HEK293 (cell line): ENCODE measurements at regions not wholly inside any gene's neighbourhood (a gene's known extent, or its start where the extent isn't known, plus 50 kb on each side); places are given as distances from the start of the nearest gene placed in this dataset.

Source experiments
- CTCF ChIA-PET: fragments of 350-600 bp; formaldehyde crosslinking; extraction: SDS; loops from one replicate; lab custom pipeline; 2021; ENCODE audit warnings: antibody characterized with exemption; lab: Yijun Ruan, JAX
- POLR2A ChIA-PET: fragments of 300-600 bp; formaldehyde crosslinking; extraction: SDS; loops from one replicate; lab custom pipeline; 2020; ENCODE audit warnings: antibody characterized with exemption, inconsistent platforms; lab: Yijun Ruan, JAX
- H3K27ac ChIP-seq: fragments of 200-500 bp; sonication (Bioruptor generic); 2 replicates; pipeline ENCODE4 v1.5.1; 2014; ENCODE audit warnings: low read depth, low read length, control low read depth, inconsistent platforms; ENCODE audit errors: extremely low read depth
- H3K36me3 ChIP-seq, 2 experiments: fragments of 200-500 bp in 1 of 2; sonication (Bioruptor generic) in 1 of 2; 1 replicate in 1 of 2; 2 replicates in 1 of 2; pipeline ENCODE4 v1.5.1; 2014 to 2017; ENCODE audit warnings: inconsistent platforms in 2 of 2, low read length in 2 of 2; ENCODE audit not compliant: control insufficient read depth in 2 of 2, insufficient read depth in 1 of 2
- H3K4me1 ChIP-seq: fragments of 200-500 bp; sonication (Bioruptor generic); 2 replicates; pipeline ENCODE4 v1.5.1; 2014; ENCODE audit warnings: mild to moderate bottlenecking, low read length, inconsistent platforms; ENCODE audit not compliant: control insufficient read depth, insufficient read depth
- H3K4me3 ChIP-seq: 2 replicates; pipeline ENCODE4 v1.5.1; 2011; ENCODE audit warnings: low read depth, mild to moderate bottlenecking, control low read depth, low read length, moderate library complexity
- H3K9me3 ChIP-seq: fragments of 200-500 bp; sonication (Bioruptor generic); 2 replicates; pipeline ENCODE4 v1.5.1; 2014; ENCODE audit warnings: low read depth, low read length, inconsistent platforms; ENCODE audit not compliant: control insufficient read depth, insufficient read depth
- EGR2 ChIP-seq: fragments of 450-650 bp; formaldehyde crosslinking; IDR thresholded peaks from 2 replicates; pipeline ENCODE4 v1.5.1; 2016; ENCODE audit warnings: low read depth, missing biosample characterization, missing genetic modification characterization
- HOXD13 ChIP-seq: sonication (generic); formaldehyde crosslinking; IDR thresholded peaks from 2 replicates; pipeline ENCODE4 v1.8.0; 2022; ENCODE audit warnings: missing genetic modification reagents, borderline replicate concordance
- KLF10 ChIP-seq: fragments of 450-650 bp; IDR thresholded peaks from 2 replicates; pipeline ENCODE4 v1.5.1; 2018; ENCODE audit warnings: missing biosample characterization, mild to moderate bottlenecking, missing genetic modification characterization
- KLF16 ChIP-seq: fragments of 450-650 bp; formaldehyde crosslinking; IDR thresholded peaks from 2 replicates; pipeline ENCODE4 v1.5.1; 2017; ENCODE audit warnings: missing biosample characterization, missing genetic modification characterization
- SCRT1 ChIP-seq: fragments of 450-650 bp; formaldehyde crosslinking; IDR thresholded peaks from 2 replicates; pipeline ENCODE4 v1.5.1; 2016; ENCODE audit warnings: missing biosample characterization, missing genetic modification characterization, borderline replicate concordance
- SP2 ChIP-seq: fragments of 450-650 bp; formaldehyde crosslinking; IDR thresholded peaks from 2 replicates; pipeline ENCODE4 v1.5.1; 2016; ENCODE audit warnings: missing biosample characterization, missing genetic modification characterization
- WT1 ChIP-seq: fragments of 450-650 bp; formaldehyde crosslinking; IDR thresholded peaks from 2 replicates; pipeline ENCODE4 v1.5.1; 2016; ENCODE audit warnings: missing biosample characterization, missing genetic modification characterization
- YY2 ChIP-seq: fragments of 450-650 bp; formaldehyde crosslinking; IDR thresholded peaks from 2 replicates; pipeline ENCODE4 v1.5.1; 2016; ENCODE audit warnings: missing biosample characterization, missing genetic modification characterization
- ZBTB7A ChIP-seq: fragments of 450-650 bp; formaldehyde crosslinking; IDR thresholded peaks from 2 replicates; pipeline ENCODE4 v1.5.1; 2016; ENCODE audit warnings: low read depth, missing biosample characterization, missing genetic modification characterization
- ZNF132 ChIP-seq: fragments of 450-650 bp; formaldehyde crosslinking; IDR thresholded peaks from 2 replicates; pipeline ENCODE4 v1.5.1; 2017; ENCODE audit warnings: missing biosample characterization, missing genetic modification characterization, borderline replicate concordance
- ZNF146 ChIP-seq: fragments of 450-650 bp; formaldehyde crosslinking; IDR thresholded peaks from 2 replicates; pipeline ENCODE4 v1.5.1; 2016; ENCODE audit warnings: missing biosample characterization, missing genetic modification characterization
- ZNF184 ChIP-seq: fragments of 450-650 bp; IDR thresholded peaks from 2 replicates; pipeline ENCODE4 v1.5.1; 2018; ENCODE audit warnings: missing biosample characterization, mild to moderate bottlenecking, missing genetic modification characterization
- ZNF292 ChIP-seq: fragments of 450-650 bp; formaldehyde crosslinking; IDR thresholded peaks from 2 replicates; pipeline ENCODE4 v1.5.1; 2016; ENCODE audit warnings: low read depth, missing biosample characterization, missing genetic modification characterization, borderline replicate concordance
- ZNF341 ChIP-seq: fragments of 450-650 bp; formaldehyde crosslinking; IDR thresholded peaks from 2 replicates; pipeline ENCODE4; 2016; ENCODE audit warnings: low read depth, missing biosample characterization, missing genetic modification characterization
- ZNF473 ChIP-seq: fragments of 450-650 bp; formaldehyde crosslinking; IDR thresholded peaks from 2 replicates; pipeline ENCODE4 v1.5.1; 2017; ENCODE audit warnings: missing biosample characterization, missing genetic modification characterization
- ZNF654 ChIP-seq: fragments of 450-650 bp; formaldehyde crosslinking; IDR thresholded peaks from 2 replicates; pipeline ENCODE4 v1.5.1; 2016; ENCODE audit warnings: low read depth, missing biosample characterization, missing genetic modification characterization
- ZNF658 ChIP-seq: fragments of 450-650 bp; formaldehyde crosslinking; IDR thresholded peaks from 2 replicates; pipeline ENCODE4; 2016; ENCODE audit warnings: missing biosample characterization, missing genetic modification characterization
- ZNF843 ChIP-seq: fragments of 450-650 bp; formaldehyde crosslinking; IDR thresholded peaks from 2 replicates; pipeline ENCODE4 v1.5.1; 2016; ENCODE audit warnings: missing biosample characterization, missing genetic modification characterization
- TF ChIP-seq, protein P1 (sequence below): fragments of 450-650 bp; formaldehyde crosslinking; IDR thresholded peaks from 2 replicates; pipeline ENCODE4 v1.5.1; 2016; ENCODE audit warnings: missing biosample characterization, missing genetic modification characterization
- TF ChIP-seq, protein P2 (sequence below): fragments of 450-650 bp; formaldehyde crosslinking; IDR thresholded peaks from 2 replicates; pipeline ENCODE4 v1.5.1; 2016; ENCODE audit warnings: missing biosample characterization, missing genetic modification characterization
- TF ChIP-seq, protein P3 (sequence below): fragments of 450-650 bp; formaldehyde crosslinking; IDR thresholded peaks from 2 replicates; pipeline ENCODE4 v1.5.1; 2016; ENCODE audit warnings: missing biosample characterization, missing genetic modification characterization, borderline replicate concordance

DNA sequence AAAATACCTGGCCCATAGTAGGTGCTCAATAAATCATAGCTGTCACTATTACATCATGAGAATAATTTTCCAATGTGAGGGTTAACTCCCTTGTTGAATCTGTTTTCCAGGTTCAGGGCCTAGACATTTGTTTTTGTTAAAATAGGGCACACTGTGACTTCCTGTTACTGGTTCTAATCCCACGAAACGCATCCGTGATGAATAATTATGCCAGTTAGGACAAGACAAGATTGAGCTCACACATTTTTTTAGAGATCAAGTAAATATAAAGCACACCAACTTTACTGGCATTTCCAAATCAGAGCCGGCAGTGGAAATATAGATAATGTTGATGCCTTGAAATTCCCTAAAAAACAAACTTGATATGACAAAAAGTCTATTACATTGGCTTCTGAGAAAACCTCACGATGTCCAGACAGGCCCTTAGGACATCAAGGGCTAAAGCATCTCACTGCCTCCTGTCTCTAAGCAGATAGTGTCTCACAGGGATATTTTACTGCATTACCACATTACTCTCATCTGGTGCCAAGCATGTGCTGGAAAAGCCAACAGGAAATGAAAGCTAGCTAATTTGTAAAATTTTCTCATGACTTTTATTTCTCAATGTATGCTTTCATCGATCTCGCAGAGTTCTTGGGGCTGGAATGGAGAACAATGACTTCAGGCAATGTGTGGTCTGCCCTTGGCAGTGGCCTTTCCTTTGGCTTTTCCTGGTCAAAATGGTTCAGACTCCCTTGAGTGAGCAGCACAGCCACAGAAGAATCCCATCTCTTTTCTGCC lies 414.3 kb upstream of the PAPPA start:
- no peaks in the 10 kb centered on the region for H3K36me3 ChIP-seq
- CTCF ChIA-PET, result no interaction called here
- no peaks in the 10 kb centered on the region for H3K4me1 ChIP-seq
- H3K9me3 ChIP-seq, result no peaks in the 10 kb centered on the region
- H3K4me3 ChIP-seq, result no peak overlapping the region
- TF ChIP-seq, protein P1, sequence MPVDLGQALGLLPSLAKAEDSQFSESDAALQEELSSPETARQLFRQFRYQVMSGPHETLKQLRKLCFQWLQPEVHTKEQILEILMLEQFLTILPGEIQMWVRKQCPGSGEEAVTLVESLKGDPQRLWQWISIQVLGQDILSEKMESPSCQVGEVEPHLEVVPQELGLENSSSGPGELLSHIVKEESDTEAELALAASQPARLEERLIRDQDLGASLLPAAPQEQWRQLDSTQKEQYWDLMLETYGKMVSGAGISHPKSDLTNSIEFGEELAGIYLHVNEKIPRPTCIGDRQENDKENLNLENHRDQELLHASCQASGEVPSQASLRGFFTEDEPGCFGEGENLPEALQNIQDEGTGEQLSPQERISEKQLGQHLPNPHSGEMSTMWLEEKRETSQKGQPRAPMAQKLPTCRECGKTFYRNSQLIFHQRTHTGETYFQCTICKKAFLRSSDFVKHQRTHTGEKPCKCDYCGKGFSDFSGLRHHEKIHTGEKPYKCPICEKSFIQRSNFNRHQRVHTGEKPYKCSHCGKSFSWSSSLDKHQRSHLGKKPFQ, result no peak
- TF ChIP-seq KLF10 (tag by site-specific recombination) (no peak), ZNF473 (tag by site-specific recombination) (no peak)
- TF ChIP-seq, all 188 proteins: peak for 0
- H3K27ac ChIP-seq, result no peak overlapping the region
- POLR2A ChIA-PET, result no interaction called here

DNA sequence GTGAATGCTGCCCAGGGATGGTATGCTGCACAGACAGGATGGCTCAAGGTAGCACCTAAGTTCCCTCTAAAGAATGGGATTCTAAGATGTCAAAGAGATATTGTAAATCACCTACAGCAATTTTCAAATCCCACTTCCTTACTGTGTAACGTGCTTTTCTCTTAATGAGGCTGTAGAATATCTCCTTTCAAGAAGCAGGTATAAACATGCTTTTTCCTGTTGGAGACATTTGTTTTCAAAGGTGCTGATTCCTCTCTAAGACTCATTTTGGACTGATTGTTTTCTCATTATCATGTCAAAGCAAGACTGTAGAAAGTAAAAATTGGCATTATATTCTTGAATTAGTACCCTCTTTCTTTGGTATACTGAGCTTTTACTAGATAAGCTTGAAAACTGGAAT lies 412.6 kb upstream of the PAPPA start:
- no peak for TF ChIP-seq ZNF658
- TF ChIP-seq ZNF292, result no peak
- no peak for TF ChIP-seq ZNF146 (tag by site-specific recombination)
- TF ChIP-seq, protein P2, sequence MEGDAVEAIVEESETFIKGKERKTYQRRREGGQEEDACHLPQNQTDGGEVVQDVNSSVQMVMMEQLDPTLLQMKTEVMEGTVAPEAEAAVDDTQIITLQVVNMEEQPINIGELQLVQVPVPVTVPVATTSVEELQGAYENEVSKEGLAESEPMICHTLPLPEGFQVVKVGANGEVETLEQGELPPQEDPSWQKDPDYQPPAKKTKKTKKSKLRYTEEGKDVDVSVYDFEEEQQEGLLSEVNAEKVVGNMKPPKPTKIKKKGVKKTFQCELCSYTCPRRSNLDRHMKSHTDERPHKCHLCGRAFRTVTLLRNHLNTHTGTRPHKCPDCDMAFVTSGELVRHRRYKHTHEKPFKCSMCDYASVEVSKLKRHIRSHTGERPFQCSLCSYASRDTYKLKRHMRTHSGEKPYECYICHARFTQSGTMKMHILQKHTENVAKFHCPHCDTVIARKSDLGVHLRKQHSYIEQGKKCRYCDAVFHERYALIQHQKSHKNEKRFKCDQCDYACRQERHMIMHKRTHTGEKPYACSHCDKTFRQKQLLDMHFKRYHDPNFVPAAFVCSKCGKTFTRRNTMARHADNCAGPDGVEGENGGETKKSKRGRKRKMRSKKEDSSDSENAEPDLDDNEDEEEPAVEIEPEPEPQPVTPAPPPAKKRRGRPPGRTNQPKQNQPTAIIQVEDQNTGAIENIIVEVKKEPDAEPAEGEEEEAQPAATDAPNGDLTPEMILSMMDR (tag by site-specific recombination), result no peak
- TF ChIP-seq ZBTB7A (tag by site-specific recombination), result no peak
- no peak for TF ChIP-seq HOXD13 (CRISPR knock-in tag)
- TF ChIP-seq ZNF654 (tag by site-specific recombination), result no peak
- no peak for TF ChIP-seq ZNF132 (tag by site-specific recombination)
- no peak for TF ChIP-seq ZNF184
- TF ChIP-seq, protein P3, sequence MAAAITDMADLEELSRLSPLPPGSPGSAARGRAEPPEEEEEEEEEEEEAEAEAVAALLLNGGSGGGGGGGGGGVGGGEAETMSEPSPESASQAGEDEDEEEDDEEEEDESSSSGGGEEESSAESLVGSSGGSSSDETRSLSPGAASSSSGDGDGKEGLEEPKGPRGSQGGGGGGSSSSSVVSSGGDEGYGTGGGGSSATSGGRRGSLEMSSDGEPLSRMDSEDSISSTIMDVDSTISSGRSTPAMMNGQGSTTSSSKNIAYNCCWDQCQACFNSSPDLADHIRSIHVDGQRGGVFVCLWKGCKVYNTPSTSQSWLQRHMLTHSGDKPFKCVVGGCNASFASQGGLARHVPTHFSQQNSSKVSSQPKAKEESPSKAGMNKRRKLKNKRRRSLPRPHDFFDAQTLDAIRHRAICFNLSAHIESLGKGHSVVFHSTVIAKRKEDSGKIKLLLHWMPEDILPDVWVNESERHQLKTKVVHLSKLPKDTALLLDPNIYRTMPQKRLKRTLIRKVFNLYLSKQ (tag by site-specific recombination), result no peak
- no peak for TF ChIP-seq EGR2 (tag by site-specific recombination)
- TF ChIP-seq SP2, result no peak
- TF ChIP-seq YY2, result no peak
- no peak for TF ChIP-seq ZNF843 (tag by site-specific recombination)
- TF ChIP-seq KLF16 (tag by site-specific recombination), result no peak
- no peak for TF ChIP-seq SCRT1
- no peak for TF ChIP-seq ZNF341 (tag by site-specific recombination)
- TF ChIP-seq WT1, result no peak
- H3K9me3 ChIP-seq, result no peaks in the 10 kb centered on the region
- no peaks in the 10 kb centered on the region for H3K36me3 ChIP-seq
- no peak overlapping the region for H3K4me3 ChIP-seq
- CTCF ChIA-PET, result no interaction called here
- POLR2A ChIA-PET, result no interaction called here
- H3K27ac ChIP-seq, result no peak overlapping the region
- no peaks in the 10 kb centered on the region for H3K4me1 ChIP-seq
